Stimulated activated naive CD8-positive, alpha-beta T cell treated with anti-CD3 and anti-CD28 coated beads, Interleukin-15, Interleukin-2, amounts not matched to agents 100 U/mL and 50 U/mL, for 24 hours (primary cell): ENCODE measurements at regions not wholly inside any gene's neighbourhood (a gene's known extent, or its start where the extent isn't known, plus 50 kb on each side); places are given as distances from the start of the nearest gene placed in this dataset.

Experiments
- ATAC-seq: fragments of 150-1000 bp; cut with Tn5 transposase; one replicate; pipeline ENCODE4 v1.10.0; 2021
- DNase-seq: peaks from one replicate; pipeline ENCODE4 v3.0.0; 2021

DNA sequence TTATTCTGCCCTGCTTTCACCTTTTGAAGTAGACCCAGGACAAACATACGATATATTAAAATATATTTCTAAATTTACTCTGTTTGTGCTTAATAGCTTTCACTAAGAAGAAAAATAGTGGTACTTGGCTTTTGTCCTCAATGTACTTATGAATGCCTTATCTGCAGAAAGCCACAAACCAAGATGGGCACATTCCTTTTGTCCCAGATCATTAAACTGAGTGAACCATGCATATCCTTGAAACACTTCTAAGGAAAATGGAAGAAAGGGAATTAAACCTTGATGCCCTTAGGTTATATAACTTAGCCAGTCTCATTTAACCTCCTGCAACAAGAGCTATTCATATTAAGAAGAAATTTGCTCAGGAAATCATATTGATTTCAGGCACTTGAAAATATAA, 553.8 kb upstream of the CDH9 start:
- DNase-seq (no peak), ATAC-seq (no peak)

DNA sequence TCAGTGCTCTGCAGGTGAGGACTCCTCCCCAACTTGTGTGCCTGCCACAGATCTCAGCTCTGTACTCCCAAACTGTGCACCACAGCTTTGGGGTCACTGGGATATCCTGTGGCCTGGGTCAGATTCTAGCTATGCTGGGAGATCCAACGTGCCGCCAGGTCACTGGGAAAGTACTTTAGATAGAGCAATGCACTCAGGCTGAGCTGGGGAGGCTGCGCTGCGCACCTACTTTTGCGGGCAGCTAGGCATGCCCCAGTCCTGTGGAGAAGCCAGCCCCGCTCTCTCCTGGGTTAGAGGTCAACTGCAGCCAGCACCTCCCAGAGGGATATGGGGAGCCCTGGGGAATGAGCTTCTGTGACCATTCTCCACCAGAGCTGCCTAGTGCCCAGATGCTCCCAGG, 552.1 kb upstream of the CDH9 start:
- ATAC-seq: no peak
- DNase-seq: no peak

DNA sequence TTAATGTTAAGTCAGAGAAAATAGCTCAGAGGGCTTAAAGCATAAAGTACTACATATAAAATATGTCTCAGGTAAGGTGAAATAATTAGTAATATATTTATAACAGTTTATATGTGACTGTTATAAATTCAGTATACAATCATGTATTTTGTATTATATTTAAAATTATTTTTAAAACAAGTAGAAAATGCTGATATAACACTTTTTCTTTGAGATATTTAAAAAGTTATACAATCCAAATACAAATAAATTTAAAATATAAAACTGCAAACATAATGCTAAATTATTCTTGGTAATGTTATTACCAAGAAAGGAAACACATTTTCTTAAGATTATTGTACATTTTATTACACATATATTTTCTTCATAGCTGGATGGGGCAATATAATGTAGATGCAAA, 539.9 kb upstream of the CDH9 start:
- no peak for DNase-seq
- no peak for ATAC-seq

DNA sequence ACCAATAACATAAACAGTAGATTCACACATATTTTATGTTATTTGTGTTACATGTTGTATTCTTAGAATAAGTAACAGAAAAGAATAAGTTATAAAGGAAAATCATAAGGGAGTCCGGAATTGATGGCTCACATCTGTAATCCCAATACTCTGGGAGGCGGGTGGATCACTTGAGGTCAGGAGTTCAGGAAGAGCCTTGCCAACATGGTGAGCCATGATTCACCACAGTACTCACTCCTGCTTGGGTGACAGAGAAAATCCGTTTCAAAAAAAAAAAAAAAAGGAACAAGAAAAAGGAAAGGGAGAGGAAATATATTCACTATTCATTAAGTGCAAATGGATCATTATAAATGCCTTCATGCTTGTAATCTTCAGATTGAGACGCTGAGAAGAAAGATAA, 533.3 kb upstream of the CDH9 start:
- ATAC-seq: no peak
- no peak for DNase-seq

DNA sequence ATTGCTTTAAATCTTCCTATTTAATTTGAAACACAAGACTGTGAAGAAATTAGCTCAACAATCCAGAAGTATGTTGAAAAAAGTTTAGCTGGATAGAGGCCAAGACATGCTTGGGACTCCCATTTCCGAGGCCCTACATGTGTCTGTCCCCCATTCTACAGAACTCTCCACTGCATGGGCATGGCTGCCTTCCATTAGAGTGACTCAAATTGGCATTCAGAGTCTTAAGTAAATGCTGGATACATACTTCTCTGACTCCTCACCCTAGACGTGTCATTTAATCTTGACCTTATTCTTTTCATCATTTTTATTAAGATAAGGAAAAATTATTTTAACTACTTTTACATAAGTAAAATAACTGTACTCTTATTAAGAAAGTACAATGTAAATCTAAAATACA, 530.4 kb upstream of the CDH9 start:
- ATAC-seq: no peak
- no peak for DNase-seq

DNA sequence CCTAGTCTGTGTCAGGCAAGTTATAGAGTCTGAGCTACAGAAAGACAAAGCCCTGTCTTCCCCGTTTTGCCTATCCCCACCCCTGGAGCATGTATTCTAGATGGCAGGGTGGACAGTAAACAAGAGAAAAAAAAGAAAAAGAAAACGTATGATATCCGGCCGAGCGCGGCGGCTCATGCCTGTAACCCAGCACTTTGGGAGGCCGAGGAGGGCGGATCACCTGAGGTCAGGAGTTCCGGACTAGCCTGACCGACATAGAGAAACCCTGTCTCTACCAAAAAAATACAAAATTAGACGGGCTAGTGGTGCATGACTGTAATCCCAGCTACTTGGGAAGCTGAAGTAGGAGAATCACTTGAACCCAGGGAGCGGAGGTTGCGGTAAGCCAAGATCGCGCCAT, 523.0 kb upstream of the CDH9 start:
- ATAC-seq (no peak), DNase-seq (no peak)

DNA sequence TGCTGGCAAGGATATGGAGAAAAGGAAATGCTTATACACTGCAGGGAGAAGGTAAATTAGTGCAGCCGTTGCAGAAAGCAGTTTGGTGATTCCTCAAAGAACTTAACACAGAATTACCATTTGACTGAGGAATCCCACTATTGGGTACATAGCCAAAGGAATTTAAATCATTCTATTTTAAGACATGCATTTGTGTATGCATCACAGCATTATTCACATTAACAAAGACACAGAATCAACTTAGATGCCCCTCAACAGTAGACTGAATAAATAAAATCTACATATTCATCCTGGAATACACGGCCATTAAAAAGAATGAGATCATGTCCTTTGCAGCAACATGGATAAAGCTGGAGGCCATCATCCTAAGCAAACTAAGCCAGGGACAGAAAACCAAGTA, 510.1 kb upstream of the CDH9 start:
- no peak for DNase-seq
- no peak for ATAC-seq

DNA sequence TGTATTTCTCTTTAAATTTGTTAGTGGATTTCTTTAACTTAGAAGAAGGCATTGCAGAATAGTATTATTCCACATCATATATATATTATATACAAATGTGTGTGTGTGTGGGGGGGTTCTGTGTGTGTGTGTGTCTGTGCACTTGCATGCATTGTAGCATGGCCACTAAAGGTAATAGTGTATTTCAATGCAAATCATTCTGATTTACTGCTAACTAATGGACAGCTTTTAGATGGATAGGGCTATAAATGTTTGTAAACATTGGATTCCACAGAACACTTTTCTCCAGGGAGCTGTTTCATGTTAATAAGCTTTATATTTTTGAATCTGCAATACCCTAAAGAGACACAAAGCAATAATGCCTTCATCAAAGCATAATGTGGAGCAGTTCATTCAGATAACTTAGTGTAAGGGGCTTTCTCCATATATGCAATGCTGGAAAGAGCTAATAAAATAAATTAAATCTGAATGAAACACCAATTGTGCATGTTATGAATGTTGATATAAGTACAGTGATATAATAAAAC, 496.7 kb upstream of the CDH9 start:
- no peak for DNase-seq
- ATAC-seq: no peak

DNA sequence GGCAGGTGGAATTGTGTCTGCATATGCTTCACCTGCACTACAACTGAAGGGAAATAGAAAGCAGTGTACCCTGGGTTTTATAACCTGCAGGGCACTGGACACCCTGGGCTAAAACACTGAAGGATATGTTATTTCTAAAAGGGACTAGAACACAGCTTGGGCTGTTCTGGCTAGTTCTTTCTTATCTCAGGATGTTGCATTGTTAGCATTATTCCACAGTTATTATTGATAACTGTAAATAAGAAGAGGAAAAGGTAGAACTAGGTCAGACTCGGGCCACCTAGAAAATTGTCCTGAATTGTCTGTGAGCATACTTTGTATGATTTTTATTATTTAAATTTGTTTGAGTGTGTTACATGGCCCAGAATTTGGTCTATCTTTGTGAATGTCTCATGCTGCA, 493.9 kb upstream of the CDH9 start:
- no peak for ATAC-seq
- DNase-seq: no peak

DNA sequence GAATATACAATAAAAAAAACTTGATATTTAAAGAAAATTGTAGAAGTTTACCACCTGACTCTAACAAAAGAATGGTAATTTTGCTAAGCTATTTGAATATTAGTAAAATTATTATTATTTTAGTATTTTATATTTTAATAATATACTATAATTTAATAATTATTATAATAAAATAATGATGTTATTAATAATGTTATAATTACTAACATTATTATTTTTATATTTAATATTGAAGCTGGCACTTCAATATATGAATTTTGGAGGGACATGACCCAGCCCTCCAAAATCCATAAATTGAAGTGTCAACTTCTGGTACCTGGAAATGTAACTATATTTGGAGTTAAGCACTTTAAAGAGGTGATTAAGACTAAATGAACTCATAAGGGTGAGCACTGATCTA, 486.1 kb upstream of the CDH9 start:
- ATAC-seq (no peak), DNase-seq (no peak)

DNA sequence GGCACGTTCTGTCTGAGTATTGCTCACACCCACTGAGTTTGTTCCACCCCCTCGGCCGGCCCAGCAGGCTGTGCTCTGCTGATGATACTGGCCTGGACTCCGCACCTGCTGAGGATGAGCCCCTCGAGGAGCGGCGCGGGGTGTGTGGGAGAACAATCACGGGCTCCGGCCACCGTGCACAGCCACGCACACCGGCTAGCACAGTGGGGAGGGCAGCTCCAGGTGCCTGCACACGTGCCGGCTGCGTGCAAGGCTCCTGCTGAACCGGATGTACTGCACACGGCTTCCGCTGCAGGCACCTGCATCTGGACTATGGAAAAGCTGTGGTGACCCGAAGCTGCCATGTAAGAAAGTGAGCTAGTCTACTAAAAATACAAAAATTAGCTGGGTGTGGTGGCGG, 485.2 kb upstream of the CDH9 start:
- no peak for DNase-seq
- ATAC-seq: no peak

DNA sequence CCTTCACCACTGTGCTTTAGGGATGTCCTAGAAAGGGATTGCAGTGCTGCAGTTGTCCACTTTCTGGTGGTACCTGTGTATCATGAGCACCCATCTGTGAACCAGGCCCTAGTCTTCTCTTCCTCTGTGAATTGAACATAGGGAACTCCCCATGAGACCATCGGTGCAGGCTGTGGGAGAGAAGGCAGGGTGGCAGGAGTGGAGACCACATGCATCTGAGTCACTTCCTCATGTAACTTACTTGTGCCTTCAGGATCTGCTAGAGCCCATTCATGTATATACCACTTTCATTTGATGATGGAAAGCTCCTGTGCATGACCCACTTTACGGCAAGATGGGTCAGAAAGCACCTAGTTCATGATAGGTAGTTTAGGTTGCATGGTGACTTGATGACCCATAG, 478.1 kb upstream of the CDH9 start:
- no peak for ATAC-seq

DNA sequence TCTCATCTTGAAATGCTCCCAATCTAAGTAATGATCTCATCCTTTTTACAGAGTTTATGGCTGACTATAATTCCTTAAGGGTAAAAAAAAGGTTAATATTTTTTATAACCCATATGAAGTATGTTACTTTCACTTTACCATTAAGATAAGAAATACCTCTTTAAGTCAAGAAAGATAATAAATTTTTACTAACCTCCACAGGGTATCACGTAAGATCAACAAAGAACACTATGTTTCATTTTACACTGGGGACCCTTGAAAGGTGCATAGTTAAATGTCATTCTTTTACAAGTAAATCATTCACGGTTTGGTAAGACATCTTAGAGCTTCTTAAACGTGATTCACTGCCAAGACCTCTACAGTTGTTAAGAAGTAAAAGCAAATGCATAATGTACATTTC, 472.7 kb upstream of the CDH9 start:
- ATAC-seq: no peak
- DNase-seq: no peak

More for the DNA sequence above, 478.1 kb upstream of the CDH9 start:
- no peak for DNase-seq

DNA sequence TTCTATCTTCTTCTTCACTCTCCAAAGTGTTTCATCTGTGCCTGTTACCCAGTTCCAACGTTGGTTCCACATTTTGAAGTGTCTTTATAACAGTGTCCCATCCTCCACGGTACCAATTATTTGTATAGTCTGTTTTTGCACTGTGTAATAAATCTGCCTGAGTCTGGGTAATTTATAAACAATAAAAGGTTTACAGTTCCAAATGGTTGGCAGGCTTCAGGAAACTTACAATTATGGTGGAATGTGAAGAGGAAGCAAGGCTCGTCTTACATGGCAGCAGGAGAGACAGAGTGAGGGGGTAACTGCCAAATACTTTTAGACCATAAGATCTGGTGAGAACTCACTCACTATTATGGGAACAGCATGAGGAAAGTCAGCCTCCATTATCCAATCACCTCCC, 465.4 kb upstream of the CDH9 start:
- DNase-seq (no peak), ATAC-seq (no peak)

DNA sequence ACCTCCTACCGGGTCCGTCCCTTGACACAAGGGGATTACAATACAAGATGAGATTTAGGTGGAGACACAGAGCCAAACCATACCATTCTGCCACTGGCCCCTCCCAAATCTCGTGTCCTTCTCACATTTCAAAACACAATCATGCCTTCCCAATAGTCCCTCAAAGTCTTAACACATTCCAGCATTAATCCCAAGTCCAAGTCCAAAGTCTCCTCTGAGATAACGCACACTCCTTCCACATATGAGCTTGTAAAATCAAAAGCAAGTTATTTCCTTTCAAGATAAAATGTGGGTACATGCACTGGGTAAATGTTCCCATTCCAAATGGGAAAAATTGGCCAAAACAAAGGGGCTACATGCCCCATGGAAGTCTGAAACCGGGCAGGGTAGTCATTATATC, 463.9 kb upstream of the CDH9 start:
- DNase-seq (no peak), ATAC-seq (no peak)

DNA sequence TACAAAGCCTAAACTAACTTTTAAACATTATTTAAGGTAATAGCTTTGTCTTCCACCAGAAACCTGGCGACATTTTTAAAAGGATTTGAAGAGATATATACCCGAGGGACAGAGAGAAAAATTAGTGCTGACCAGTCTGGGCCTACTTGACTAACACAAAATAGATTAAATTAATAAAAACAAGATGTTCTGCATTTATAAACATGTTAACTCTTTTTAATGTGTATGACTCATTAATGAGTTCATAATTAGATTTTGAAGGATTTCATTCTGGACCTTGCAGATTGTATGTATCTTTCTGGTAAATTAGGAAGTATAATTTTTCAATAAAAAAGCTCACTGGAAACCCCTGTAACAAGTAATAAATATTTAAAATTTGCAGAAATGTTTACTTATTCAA, 459.1 kb upstream of the CDH9 start:
- no peak for DNase-seq
- ATAC-seq: no peak

DNA sequence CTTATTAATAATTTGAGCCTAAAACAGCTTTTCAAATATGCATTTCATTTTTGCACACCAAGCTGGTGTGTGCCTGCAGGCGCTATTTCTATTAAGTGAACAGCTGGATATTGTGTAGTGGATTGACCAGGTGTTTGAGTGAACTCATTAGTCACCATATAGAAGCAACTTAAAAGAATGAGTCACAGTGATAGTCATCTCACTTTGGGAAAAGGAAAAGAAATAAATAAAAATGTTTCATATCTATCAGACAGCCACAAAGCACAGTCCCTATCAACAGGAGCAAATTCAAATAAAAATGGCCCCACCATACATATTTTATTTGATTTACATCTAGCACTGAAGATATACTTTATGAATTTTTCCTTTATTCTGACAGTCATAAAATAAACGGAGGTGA, 456.5 kb upstream of the CDH9 start:
- no peak for ATAC-seq
- no peak for DNase-seq

DNA sequence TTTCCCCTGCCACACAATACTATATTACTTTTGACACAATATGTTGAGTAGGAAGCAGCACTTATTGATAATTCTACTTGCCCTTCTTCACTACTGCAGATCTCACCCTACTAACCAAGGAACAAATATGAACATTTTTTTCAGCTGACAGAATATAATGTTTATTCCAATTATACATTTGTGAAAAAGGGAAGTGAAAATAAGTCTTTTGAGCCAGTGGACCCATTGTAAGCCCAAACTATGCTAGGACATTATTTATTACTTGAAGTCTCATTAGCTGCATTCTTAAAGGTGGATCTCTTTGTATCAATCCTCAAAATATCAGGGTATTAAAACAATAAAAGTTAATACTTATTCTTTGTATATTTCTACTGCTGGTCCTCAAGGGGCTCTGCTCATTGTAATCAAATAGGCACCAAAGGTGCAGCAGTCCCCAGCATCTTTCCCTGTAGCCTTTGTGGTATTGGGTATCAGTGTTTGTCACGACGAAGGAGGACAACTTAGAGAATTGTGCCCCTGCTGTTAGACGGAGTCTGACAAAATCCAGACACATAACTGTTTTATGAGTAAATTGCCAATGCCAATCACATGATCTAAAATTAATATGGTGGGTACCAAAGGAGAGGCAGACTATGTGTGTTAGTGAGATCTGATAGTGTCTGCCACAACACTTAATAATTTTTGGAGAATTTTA, 453.5 kb upstream of the CDH9 start:
- no peak for ATAC-seq
- no peak for DNase-seq

DNA sequence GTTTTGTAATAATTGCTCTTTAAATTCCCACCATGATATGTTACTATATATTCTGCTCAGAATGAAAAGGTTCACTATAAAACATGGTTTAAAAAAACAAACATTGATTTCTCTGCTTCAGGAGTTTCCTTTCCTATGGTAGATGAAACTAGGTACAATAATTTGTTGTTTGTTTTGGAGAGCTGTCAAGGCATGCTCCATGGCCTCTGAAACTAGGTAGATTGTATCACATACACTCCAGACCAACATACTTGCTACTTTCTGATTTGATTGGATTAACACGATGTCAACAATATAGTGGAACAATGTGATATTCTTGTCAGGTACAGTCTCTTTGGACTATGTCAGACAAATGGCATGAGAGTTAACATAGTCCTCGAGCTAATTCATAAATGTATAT, 452.7 kb upstream of the CDH9 start:
- ATAC-seq (no peak), DNase-seq (no peak)

DNA sequence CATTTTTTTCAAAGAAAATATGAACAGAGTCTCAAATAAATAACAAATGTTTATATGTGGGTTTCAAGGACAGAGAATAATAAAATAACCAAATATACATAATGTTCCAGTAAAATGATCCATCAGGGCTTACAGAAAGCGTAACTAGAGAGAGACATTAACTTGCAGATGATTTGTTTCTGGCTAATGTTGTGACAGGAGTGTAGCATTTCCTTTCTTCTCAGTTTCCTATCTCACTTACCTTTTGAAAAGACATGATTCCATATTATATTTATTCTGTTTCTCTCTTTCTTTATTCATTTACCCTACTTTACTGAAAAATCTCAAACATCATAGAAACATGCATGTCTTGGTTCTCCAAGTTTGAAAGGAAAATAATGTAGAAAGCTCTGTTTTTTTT, 451.3 kb upstream of the CDH9 start:
- DNase-seq: no peak

DNA sequence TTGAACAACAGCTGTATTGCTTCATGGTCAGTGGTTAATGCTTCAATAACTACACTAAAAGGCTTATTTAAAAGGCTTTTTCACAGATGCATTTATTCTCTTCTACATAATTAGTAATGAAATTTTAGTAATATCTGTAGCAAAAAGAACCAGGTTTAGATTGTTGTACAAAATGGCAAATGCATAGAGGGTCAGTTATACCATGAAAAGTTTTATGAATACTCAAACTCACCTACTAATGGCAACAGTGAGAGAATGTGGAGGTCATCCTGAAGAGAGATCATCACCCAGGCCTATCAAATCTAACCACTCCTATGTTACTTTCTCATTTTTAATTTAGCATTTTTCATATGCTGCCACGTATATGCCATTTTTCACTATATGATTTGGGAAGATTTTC, 444.3 kb upstream of the CDH9 start:
- ATAC-seq: no peak
- DNase-seq: no peak

More for the DNA sequence above, 451.3 kb upstream of the CDH9 start:
- no peak for ATAC-seq

DNA sequence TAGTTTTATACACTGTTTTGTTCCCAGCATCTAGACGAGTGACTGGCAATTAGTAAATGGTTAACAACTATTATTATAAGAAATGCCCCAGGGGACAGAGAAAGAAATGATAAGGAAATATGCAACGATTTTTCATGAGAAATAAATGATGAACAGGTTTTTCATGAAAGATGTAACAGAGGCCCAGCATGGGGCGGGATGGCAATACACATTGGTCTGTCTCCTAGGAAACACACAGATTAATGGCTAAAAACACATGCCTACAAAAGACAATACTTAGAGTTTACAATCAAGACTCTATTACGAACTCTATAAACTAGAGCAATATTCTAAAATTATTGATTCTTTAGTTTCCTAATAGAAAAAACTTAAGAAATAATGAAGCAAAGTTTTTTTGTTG, 441.5 kb upstream of the CDH9 start:
- ATAC-seq: no peak
- DNase-seq: no peak

DNA sequence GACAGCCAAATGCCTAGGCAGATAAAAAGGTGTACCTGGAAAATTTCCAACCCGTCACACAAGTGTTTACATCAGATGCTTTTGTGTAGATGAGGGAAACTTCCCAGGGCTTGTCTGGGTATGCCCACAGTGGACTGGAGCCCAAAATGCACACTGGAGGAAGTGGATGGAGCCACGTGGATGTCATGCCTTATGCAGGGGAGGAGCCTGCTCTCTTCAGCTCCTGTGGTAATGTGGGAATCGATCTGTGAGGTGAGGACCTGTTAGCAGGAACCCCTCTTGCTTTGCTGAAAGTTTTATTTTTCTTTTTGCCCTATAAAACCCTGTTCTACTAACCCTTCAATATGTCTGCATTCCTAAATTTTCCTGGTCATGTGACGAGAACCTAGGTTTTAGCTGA, 439.2 kb upstream of the CDH9 start:
- DNase-seq (no peak), ATAC-seq (no peak)

DNA sequence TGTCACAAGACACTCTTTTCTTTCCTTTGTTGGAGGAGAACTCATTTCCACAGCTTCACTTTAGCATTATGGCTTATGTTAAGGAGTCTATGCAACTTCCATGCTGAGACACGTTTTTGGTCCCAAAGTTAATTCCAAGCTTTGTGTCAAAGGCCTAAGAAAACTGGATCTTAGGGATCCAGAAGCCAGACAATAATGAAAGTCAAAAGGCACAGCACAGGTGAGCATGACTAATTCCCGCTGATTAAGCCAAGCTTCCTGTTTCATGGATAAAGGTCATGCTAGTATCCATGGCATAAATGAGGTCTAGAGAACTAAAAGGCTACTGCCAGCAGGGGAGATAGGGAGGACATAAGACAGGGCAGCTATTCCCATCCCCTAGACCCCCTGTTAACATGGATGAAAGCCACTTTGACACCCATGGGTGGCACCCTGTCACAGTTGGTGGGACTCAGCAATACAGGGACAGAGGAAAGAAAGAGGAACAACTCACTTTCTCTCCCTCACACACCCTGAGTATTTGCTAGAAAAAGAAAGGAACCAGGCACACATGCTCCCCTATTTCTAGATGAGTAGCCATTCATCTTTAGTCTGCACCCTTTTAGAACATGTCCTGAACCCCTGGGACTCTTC, 438.1 kb upstream of the CDH9 start:
- DNase-seq: no peak
- no peak for ATAC-seq
